HEK293 (cell line): ENCODE measurements at regions not wholly inside any gene's neighbourhood (a gene's known extent, or its start where the extent isn't known, plus 50 kb on each side); places are given as distances from the start of the nearest gene placed in this dataset.

Source experiments
- CTCF ChIP-seq: fragments of 450-650 bp; formaldehyde crosslinking; IDR thresholded peaks from 2 replicates; pipeline ENCODE4 v1.5.1; 2016; ENCODE audit warnings: missing biosample characterization, missing genetic modification characterization
- ZNF133 ChIP-seq: fragments of 450-650 bp; formaldehyde crosslinking; IDR thresholded peaks from 2 replicates; pipeline ENCODE4 v1.5.1; 2016; ENCODE audit warnings: missing biosample characterization, missing genetic modification characterization
- ZNF184 ChIP-seq: fragments of 450-650 bp; IDR thresholded peaks from 2 replicates; pipeline ENCODE4 v1.5.1; 2018; ENCODE audit warnings: missing biosample characterization, mild to moderate bottlenecking, missing genetic modification characterization
- ZNF211 ChIP-seq: fragments of 450-650 bp; formaldehyde crosslinking; IDR thresholded peaks from 2 replicates; pipeline ENCODE4 v1.5.1; 2016; ENCODE audit warnings: low read depth, missing biosample characterization, missing genetic modification characterization
- ZNF571 ChIP-seq: fragments of 450-650 bp; formaldehyde crosslinking; IDR thresholded peaks from 2 replicates; pipeline ENCODE4 v1.5.0; 2017; ENCODE audit warnings: missing biosample characterization, missing genetic modification characterization
- ZNF670 ChIP-seq: fragments of 450-650 bp; formaldehyde crosslinking; IDR thresholded peaks from 2 replicates; pipeline ENCODE4 v1.5.1; 2016; ENCODE audit warnings: missing biosample characterization, missing genetic modification characterization, low read depth
- ZNF768 ChIP-seq: fragments of 450-650 bp; formaldehyde crosslinking; IDR thresholded peaks from 2 replicates; pipeline ENCODE4 v1.5.1; 2018; ENCODE audit warnings: missing biosample characterization, mild to moderate bottlenecking, missing genetic modification characterization
- TF ChIP-seq, protein P1 (sequence below): fragments of 450-650 bp; formaldehyde crosslinking; IDR thresholded peaks from 2 replicates; pipeline ENCODE4 v1.5.1; 2016; ENCODE audit warnings: missing biosample characterization, missing genetic modification characterization, low read depth
- TF ChIP-seq, protein P2 (sequence below): fragments of 450-650 bp; formaldehyde crosslinking; IDR thresholded peaks from 2 replicates; pipeline ENCODE4 v1.5.1; 2016; ENCODE audit warnings: missing biosample characterization, missing genetic modification characterization

DNA sequence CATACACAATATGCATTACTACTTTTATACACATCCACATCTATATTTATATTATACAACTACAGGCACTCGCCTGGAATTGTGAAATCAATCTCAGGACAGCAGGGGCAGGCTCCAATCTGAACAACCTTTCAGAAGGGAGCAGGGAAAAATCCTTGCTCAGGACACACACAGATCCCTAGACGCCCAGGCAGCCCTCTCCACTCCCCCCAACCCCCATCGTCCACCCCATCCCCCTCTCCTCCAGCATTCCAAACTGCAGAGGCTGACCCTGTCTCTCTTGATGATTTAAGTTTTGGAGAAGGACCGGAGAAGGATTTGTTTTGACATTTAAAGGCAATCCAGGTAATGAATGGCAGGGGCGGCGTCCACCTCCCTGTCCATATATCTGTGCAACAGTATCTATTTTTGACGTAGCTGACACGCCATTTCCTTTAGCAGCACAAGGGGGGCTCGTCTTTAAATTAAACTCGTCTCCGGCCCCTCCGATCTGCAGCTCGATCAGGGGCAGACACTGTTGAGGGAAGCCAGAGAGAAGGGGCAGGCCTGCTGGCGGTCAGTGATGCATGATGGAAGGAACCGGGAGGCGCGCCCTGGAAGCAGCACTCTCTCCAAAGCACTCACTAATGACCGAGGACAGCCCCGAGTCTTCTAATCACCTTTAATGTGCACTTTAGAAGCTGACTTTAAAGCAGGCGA, 95.0 kb upstream of the TBX5 start:
- TF ChIP-seq ZNF571 (tag by site-specific recombination) (no peak), ZNF211 (no peak), ZNF768 (tag by site-specific recombination) (no peak), CTCF (tag by site-specific recombination) (no peak), ZNF133 (tag by site-specific recombination) (no peak), ZNF670 (tag by site-specific recombination) (no peak), ZNF184 (tag by site-specific recombination) (no peak)
- TF ChIP-seq, protein P1, sequence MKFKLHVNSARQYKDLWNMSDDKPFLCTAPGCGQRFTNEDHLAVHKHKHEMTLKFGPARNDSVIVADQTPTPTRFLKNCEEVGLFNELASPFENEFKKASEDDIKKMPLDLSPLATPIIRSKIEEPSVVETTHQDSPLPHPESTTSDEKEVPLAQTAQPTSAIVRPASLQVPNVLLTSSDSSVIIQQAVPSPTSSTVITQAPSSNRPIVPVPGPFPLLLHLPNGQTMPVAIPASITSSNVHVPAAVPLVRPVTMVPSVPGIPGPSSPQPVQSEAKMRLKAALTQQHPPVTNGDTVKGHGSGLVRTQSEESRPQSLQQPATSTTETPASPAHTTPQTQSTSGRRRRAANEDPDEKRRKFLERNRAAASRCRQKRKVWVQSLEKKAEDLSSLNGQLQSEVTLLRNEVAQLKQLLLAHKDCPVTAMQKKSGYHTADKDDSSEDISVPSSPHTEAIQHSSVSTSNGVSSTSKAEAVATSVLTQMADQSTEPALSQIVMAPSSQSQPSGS (tag by site-specific recombination) = no peak
- TF ChIP-seq, protein P2, sequence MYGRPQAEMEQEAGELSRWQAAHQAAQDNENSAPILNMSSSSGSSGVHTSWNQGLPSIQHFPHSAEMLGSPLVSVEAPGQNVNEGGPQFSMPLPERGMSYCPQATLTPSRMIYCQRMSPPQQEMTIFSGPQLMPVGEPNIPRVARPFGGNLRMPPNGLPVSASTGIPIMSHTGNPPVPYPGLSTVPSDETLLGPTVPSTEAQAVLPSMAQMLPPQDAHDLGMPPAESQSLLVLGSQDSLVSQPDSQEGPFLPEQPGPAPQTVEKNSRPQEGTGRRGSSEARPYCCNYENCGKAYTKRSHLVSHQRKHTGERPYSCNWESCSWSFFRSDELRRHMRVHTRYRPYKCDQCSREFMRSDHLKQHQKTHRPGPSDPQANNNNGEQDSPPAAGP (tag by site-specific recombination) = no peak
